Keratinocyte (primary cell): ENCODE measurements at regions not wholly inside any gene's neighbourhood (a gene's known extent, or its start where the extent isn't known, plus 50 kb on each side); places are given as distances from the start of the nearest gene placed in this dataset.

Experiments used
- CTCF ChIP-seq, 3 experiments: IDR thresholded peaks in 1 of 3; conservative IDR thresholded peaks in 1 of 3; optimal IDR thresholded peaks in 1 of 3; 2 replicates in 2 of 3; 3 replicates in 1 of 3; pipeline versions ENCODE3 to v1.5.1; 2011; ENCODE audit warnings: low read length in 3 of 3, mild to moderate bottlenecking in 3 of 3, moderate library complexity in 2 of 3, control low read depth in 1 of 3, inconsistent platforms in 1 of 3; ENCODE audit not compliant: insufficient read depth in 2 of 3; ENCODE audit errors: extremely low read depth in 1 of 3
- EZH2 ChIP-seq: IDR thresholded peaks from one replicate; pipeline ENCODE4 v1.6.1; 2012; ENCODE audit warnings: inconsistent platforms, mild to moderate bottlenecking, low read length, moderate library complexity

GRCh38 chr3:106341586-106342162, 472.9 kb upstream of the CBLB start:
- no peak for TF ChIP-seq CTCF (optimal IDR thresholded peaks at IDR 0.05 in 1 of 3, IDR thresholded peaks at IDR 0.05 in 1 of 3, conservative IDR thresholded peaks at IDR 0.05 in 1 of 3; ENCODE audit: extremely low read depth in 1 of 3, insufficient read depth in 2 of 3, low read length in 3 of 3)
- no peak for TF ChIP-seq EZH2
